ENCODE measurements at regions not wholly inside any gene's neighbourhood (a gene's known extent, or its start where the extent isn't known, plus 50 kb on each side); places are given as distances from the start of the nearest gene placed in this dataset.

- TF ChIP-seq ZNF462 (CRISPR knock-in tag; IDR thresholded peaks at IDR 0.05) = no peak
- no peak for TF ChIP-seq EZH2 (IDR thresholded peaks at IDR 0.05; ENCODE audit: low read depth, unreplicated experiment)
Observed at GRCh38 chr2:152875701-152876695, 157.6 kb downstream of the ARL6IP6 start (continued).

- Histone ChIP-seq H3K4me2 (no peak overlapping the region), H4K20me1 (replicated peaks; ENCODE audit: insufficient read depth) (no peaks in the 10 kb centered on the region), H3K27me3 (ENCODE audit: insufficient read depth) (no peaks in the 10 kb centered on the region), H3K4me1 (ENCODE audit: insufficient read depth) (no peaks in the 10 kb centered on the region), H3K36me3 (ENCODE audit: insufficient read depth) (no peaks in the 10 kb centered on the region), H3K27ac (ENCODE audit: low read depth) (no peak overlapping the region), H2AFZ (no peak overlapping the region), H3F3A (replicated peaks; ENCODE audit: low read depth) (no peaks in the 10 kb centered on the region), H3K4me3 (no peak overlapping the region), H3K79me2 (replicated peaks; ENCODE audit: insufficient read depth) (no peaks in the 10 kb centered on the region), H3K9me2 (ENCODE audit: insufficient read depth) (no peaks in the 10 kb centered on the region)
- no peaks in the 10 kb centered on the region for H3K36me3 Mint-ChIP-seq (ENCODE audit: low read depth)
- no peak overlapping the region for H3K4me3 Mint-ChIP-seq
- DNase-seq (ENCODE audit: low spot score) = no peak
- no peaks in the 10 kb centered on the region; the same call in 2 of the 3 replicates for H3K9me3 Mint-ChIP-seq
- H3K27ac Mint-ChIP-seq = no peak overlapping the region
- peaks cover 10% of the 10 kb centered on the region for H3K4me1 Mint-ChIP-seq
- peaks cover 3% of the 10 kb centered on the region for H3K27me3 Mint-ChIP-seq (ENCODE audit: insufficient read depth, low read depth, poor library complexity)
- no peak for ATAC-seq
- TF ChIP-seq ZNF462 (CRISPR knock-in tag; IDR thresholded peaks at IDR 0.05) (no peak), POLR2AphosphoS5 (IDR thresholded peaks at IDR 0.05; ENCODE audit: low read depth) (no peak), ETS1 (IDR thresholded peaks at IDR 0.05) (no peak), EZH2 (IDR thresholded peaks at IDR 0.05; ENCODE audit: low read depth, unreplicated experiment) (no peak), EZH2phosphoT487 (IDR thresholded peaks at IDR 0.05; ENCODE audit: unreplicated experiment) (no peak), ZNF114 (CRISPR knock-in tag; IDR thresholded peaks at IDR 0.05) (no peak), NANOG (IDR thresholded peaks at IDR 0.05; ENCODE audit: borderline replicate concordance) (no peak)
Observed at GRCh38 chr2:152874955-152875354, 156.5 kb downstream of the ARL6IP6 start.

Data from GM23338 (cell line).